Stomach (tissue), 4 donors: ENCODE measurements at regions not wholly inside any gene's neighbourhood (a gene's known extent, or its start where the extent isn't known, plus 50 kb on each side); places are given as distances from the start of the nearest gene placed in this dataset.

Experiments
- CTCF ChIP-seq, 7 experiments: fragments of 450-650 bp in 4 of 7; fragments of 200-600 bp in 3 of 7; sonication (generic) in 3 of 7; IDR thresholded peaks; one replicate each; pipeline ENCODE4 v1.5.1; 2016 to 2019; ENCODE audit warnings: antibody characterized with exemption in 7 of 7, control low read depth in 2 of 7, mild to moderate bottlenecking in 1 of 7
- EP300 ChIP-seq: sonication (generic); formaldehyde crosslinking; IDR thresholded peaks from one replicate; pipeline ENCODE4 v1.6.1; 2017; ENCODE audit warnings: antibody characterized with exemption
- POLR2A ChIP-seq, 4 donors: fragments of 450-650 bp; IDR thresholded peaks; one replicate each; pipeline ENCODE4 v1.6.1; 2016; ENCODE audit warnings: antibody characterized with exemption in 4 of 4, control low read depth in 2 of 4, mild to moderate bottlenecking in 1 of 4, moderate library complexity in 1 of 4

GRCh38 chr4:189597341-189597740 is 343.3 kb upstream of the FRG1 start:
- TF ChIP-seq CTCF (IDR thresholded peaks at IDR 0.05) (no peak), EP300 (no peak), POLR2A (IDR thresholded peaks at IDR 0.05) (no peak)
